ENCODE measurements at regions not wholly inside any gene's neighbourhood (a gene's known extent, or its start where the extent isn't known, plus 50 kb on each side); places are given as distances from the start of the nearest gene placed in this dataset.
A peak's percentile ranks its signal among the peaks of the same experiment; 100 is the strongest.
"Not testable (repeated sequence)": the region's sequence is repeated elsewhere in the genome, so short reads cannot be mapped to it uniquely, and the experiment has no call there.

DNA sequence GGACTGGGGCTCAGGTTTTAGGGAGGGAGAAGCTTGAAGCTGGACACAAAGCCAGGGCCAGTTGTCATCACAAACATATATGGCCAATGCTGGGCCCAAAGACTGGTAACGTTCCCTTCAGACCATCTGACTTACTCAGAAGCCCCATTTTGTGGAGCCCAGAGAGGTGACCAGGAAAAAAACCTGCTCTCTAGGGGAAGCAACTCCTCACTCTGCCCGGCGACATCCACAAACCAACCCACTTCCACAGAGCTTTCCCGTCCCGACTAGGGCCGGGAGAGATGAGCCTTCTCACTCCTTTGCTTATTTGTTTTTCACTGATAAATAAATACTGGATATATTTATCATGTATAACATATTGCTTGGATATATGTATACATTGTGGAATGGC, 180.9 kb upstream of the RTL1 start:
- H3K27ac ChIP-seq, result no peak overlapping the region
- H3K4me1 ChIP-seq, result no peaks in the 10 kb centered on the region
- TF ChIP-seq, protein P1, sequence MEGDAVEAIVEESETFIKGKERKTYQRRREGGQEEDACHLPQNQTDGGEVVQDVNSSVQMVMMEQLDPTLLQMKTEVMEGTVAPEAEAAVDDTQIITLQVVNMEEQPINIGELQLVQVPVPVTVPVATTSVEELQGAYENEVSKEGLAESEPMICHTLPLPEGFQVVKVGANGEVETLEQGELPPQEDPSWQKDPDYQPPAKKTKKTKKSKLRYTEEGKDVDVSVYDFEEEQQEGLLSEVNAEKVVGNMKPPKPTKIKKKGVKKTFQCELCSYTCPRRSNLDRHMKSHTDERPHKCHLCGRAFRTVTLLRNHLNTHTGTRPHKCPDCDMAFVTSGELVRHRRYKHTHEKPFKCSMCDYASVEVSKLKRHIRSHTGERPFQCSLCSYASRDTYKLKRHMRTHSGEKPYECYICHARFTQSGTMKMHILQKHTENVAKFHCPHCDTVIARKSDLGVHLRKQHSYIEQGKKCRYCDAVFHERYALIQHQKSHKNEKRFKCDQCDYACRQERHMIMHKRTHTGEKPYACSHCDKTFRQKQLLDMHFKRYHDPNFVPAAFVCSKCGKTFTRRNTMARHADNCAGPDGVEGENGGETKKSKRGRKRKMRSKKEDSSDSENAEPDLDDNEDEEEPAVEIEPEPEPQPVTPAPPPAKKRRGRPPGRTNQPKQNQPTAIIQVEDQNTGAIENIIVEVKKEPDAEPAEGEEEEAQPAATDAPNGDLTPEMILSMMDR (IDR thresholded peaks at IDR 0.05), result no peak
- H3K36me3 ChIP-seq, result no peaks in the 10 kb centered on the region
- peaks cover 7% of the 10 kb centered on the region for H3K27me3 ChIP-seq
- no peaks in the 10 kb centered on the region for H3K9me3 ChIP-seq
- no peak overlapping the region for H3K4me3 ChIP-seq
- ATAC-seq (no peak), DNase-seq (peak; percentile 32)
- intact Hi-C loops (cut with DNase I), result no loop called here

DNA sequence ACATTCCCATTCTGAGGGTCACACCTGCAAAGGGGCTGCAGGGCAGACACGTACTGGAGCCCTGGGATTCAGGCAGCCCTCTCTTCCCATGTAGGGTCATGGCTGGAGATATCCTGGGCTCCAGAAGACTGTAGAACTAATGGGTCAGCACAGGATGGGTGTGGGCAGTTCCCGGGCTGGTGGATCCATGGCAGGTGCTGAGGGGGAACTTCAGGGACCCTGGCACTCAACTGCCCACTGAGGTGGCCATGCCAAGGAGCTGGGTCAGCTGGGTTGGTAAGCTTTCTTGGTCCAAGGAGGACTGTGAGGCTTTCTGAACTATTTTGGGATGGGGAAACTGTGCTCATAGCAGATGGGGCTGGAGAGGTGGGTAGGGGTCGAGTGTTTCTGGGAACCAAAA, 183.4 kb upstream of the RTL1 start:
- DNase-seq, result peak; percentile 34
- Histone ChIP-seq H3K9me3 (no peaks in the 10 kb centered on the region), H3K36me3 (no peaks in the 10 kb centered on the region), H3K27me3 (no peaks in the 10 kb centered on the region), H3K4me3 (no peak overlapping the region), H3K4me1 (no peaks in the 10 kb centered on the region), H3K27ac (no peak overlapping the region)
- intact Hi-C loops (cut with DNase I), result no loop called here
- ATAC-seq, result no peak
- TF ChIP-seq, protein P1 (IDR thresholded peaks at IDR 0.05), result no peak

DNA sequence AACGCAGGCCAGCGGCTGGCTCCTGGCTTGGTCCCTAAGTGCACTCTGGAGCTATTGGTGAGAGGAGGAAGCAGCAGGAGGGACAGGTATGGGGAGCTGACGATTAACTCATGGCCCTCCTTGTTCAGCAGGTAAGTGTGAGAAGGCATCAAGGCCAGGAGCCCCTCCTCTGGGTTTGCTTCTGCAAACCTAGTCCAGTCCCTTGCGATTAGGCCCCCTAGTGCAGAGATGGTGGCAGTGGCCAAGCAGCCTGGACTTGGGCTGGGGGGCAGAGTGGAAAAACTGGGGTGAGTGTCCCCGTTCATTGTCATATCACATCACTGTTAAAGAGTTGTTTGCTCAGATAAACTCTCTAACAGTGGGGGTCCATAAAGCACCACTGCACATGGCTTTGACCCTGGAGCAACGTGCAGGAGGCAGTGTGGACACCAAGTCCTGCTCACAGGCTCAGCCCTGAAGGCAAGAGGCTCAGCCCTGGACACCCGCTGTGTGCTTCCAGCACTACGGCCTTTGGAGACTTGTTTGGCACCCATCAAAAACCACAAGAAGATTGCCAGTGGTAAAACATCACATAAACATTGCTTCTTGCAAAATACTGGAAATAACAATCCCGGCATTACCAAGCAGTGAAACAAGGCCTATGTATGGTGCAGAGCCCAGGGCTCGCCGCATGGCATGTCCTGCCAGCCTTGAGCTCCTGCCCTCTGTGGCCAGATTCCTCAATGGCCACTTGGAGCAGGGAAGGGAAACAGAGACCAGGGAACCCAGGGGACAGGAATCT, 184.3 kb upstream of the RTL1 start:
- Histone ChIP-seq H3K27ac (no peak overlapping the region), H3K27me3 (no peaks in the 10 kb centered on the region), H3K36me3 (no peaks in the 10 kb centered on the region), H3K4me1 (no peaks in the 10 kb centered on the region), H3K9me3 (no peaks in the 10 kb centered on the region), H3K4me3 (no peak overlapping the region)
- intact Hi-C loops (cut with DNase I), result no loop called here
- DNase-seq (peak; percentile 34), ATAC-seq (no peak)
- TF ChIP-seq, protein P1 (IDR thresholded peaks at IDR 0.05), result no peak

DNA sequence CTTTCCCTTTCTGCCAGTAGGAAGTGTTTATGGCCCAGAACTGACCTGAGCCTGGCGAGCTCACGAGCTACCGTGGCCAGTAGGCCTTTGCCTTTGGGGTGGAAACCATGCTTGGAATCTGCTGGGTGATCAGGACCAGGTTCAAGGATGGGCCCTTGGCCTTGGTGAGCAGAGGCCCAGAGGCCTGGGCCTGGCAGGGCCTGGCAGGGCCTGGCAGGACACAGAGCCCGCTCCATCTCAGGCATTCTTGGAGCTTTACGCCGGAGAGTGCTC, 184.8 kb upstream of the RTL1 start:
- Histone ChIP-seq H3K9me3 (no peaks in the 10 kb centered on the region), H3K4me3 (no peak overlapping the region), H3K27me3 (no peaks in the 10 kb centered on the region), H3K27ac (no peak overlapping the region), H3K36me3 (no peaks in the 10 kb centered on the region), H3K4me1 (no peaks in the 10 kb centered on the region)
- intact Hi-C loops (cut with DNase I), result no loop called here
- DNase-seq, result no peak
- TF ChIP-seq, protein P1 (IDR thresholded peaks at IDR 0.05), result no peak
- no peak for ATAC-seq

DNA sequence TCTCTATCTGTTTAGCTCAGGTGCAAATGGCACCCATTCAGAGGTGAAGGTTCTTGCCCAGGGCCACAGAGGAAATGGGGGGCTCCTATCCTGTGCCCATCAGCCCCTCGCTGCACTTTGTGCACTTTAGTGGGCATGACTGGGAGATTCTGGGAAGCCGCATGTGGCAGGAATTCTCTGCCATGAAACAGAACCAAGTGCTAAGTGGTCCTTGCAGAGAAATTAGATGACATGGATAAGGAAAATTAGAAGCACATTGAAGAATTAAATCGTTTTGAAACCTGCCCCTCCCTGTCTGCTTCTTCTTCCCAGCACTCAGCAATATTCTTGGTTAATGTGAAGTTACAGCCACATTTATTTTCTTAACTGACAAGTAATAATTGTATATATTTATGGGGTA, 185.2 kb upstream of the RTL1 start:
- Histone ChIP-seq H3K27ac (no peak overlapping the region), H3K4me3 (no peak overlapping the region), H3K36me3 (no peaks in the 10 kb centered on the region), H3K27me3 (no peaks in the 10 kb centered on the region), H3K9me3 (no peaks in the 10 kb centered on the region), H3K4me1 (no peaks in the 10 kb centered on the region)
- TF ChIP-seq, protein P1 (IDR thresholded peaks at IDR 0.05), result no peak
- intact Hi-C loops (cut with DNase I), result no loop called here
- ATAC-seq, result no peak
- DNase-seq, result no peak

DNA sequence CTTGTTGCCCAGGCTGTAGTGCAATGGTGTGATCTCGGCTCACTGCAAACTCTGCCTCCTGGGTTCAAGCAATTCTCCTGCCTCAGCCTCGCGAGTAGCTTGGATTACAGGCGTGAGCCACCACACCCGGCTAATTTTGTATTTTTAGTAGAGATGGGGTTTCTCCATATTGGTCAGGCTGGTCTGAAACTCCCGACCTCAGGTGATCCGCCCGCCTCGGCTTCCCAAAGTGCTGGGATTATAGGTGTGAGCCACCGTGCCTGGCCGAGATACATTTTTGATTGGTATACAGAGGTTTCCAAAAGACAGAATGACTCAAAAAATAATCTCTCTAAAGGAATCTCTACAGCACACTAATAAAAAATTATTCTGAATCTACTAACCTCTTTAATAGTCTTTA, 187.0 kb upstream of the RTL1 start:
- H3K4me1 ChIP-seq; H3K27me3 ChIP-seq; H3K36me3 ChIP-seq; H3K27ac ChIP-seq; ATAC-seq; H3K9me3 ChIP-seq; intact Hi-C loops (cut with DNase I); H3K4me3 ChIP-seq: not testable (repeated sequence)
- peak; percentile 27 for DNase-seq

All from upper lobe of right lung (tissue), 1 donor.